ENCODE measurements at regions not wholly inside any gene's neighbourhood (a gene's known extent, or its start where the extent isn't known, plus 50 kb on each side); places are given as distances from the start of the nearest gene placed in this dataset.

DNA sequence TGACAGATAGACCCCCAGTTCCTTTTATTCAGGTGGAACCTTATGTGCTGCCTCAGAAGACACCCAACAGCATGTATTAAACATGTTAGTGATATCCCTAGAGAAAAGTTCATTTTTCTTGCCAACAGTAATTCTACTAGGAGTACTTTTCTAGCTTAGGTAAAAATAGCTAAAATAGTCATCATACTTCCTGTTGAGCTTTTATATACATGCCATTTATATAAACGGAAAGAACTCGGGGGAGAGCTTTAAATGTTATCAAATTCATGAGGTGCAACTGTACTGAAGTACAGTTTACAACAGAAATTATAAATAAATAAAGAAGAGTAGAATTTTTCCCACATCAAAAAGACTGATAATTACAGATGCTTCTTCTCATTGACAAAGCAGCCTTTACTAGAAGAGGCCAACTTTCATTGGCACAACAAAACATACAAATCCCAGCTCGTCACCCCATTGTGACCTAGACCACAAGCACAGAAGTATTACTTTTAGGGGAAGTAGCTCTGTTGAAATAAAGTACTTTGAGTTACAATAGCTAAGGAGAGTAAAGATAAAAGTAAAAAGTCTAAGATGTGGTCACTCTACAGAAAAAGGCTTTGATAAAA is 59.1 kb upstream of the POU2AF2 start:
- TF ChIP-seq, protein P1, sequence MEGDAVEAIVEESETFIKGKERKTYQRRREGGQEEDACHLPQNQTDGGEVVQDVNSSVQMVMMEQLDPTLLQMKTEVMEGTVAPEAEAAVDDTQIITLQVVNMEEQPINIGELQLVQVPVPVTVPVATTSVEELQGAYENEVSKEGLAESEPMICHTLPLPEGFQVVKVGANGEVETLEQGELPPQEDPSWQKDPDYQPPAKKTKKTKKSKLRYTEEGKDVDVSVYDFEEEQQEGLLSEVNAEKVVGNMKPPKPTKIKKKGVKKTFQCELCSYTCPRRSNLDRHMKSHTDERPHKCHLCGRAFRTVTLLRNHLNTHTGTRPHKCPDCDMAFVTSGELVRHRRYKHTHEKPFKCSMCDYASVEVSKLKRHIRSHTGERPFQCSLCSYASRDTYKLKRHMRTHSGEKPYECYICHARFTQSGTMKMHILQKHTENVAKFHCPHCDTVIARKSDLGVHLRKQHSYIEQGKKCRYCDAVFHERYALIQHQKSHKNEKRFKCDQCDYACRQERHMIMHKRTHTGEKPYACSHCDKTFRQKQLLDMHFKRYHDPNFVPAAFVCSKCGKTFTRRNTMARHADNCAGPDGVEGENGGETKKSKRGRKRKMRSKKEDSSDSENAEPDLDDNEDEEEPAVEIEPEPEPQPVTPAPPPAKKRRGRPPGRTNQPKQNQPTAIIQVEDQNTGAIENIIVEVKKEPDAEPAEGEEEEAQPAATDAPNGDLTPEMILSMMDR (IDR thresholded peaks at IDR 0.05; ENCODE audit: low read length) = no peak
- no peak for TF ChIP-seq EZH2phosphoT487 (IDR thresholded peaks at IDR 0.05; ENCODE audit: low read length)

All from MM.1S (cell line).